ENCODE measurements at regions not wholly inside any gene's neighbourhood (a gene's known extent, or its start where the extent isn't known, plus 50 kb on each side); places are given as distances from the start of the nearest gene placed in this dataset.

DNA sequence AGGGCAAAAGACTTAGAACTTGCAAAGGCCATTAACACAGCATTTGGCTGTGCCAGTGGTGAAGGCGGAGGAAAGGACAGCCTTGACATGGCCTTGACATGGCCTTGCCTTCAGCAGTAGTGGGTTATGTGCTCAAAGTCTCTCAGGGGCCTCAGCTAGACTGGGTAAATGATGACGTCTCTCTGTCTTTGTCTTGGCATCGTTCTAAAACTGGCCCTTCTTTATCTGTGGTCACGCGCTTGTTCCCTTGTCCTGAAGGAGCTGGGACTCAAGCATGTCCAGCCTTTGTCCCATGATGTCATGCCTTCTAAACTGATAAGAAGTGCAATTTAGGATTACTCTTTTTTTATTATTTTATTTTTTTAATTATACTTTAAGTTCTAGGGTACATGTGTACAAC is 88.7 kb upstream of the ATP10B start:
- DNase-seq: no peak

DNA sequence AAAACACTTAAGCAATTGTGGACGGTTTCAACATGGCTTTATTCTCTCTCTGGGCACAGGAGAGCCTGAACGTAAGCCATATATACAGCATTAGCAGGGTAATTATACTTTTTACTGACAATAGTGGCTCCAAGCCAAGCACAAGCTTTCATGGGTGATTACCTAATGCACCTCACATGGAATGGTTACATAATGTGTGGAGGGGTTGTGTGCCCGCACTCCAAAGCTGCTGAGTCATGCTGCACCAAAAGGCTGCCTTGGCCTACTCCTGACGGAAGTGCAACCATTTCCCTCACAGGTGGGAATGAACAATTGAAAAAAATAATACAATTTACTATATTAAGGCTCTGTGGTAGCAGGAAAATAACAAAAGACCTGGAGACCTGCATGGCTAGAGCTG is 86.5 kb upstream of the ATP10B start:
- DNase-seq: no peak

DNA sequence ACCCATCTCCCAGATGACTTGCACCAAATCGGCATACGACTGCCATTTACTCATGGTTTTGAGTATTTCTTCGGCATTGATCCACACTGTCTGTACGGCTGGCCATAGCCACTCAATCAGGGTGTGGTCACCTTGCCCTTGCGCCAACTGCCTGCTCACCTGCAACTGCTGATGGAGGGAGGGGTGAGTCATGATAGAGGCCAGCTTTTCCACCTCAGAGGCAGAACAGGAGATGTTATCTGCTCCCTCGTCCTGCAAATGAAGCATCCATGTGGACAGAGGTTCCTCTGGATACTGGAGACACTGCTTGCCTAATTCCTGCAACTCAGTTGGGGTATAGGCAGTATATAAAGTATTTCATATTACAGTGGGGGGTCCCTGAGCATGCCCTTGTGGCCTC is 85.6 kb upstream of the ATP10B start:
- no peak for DNase-seq

DNA sequence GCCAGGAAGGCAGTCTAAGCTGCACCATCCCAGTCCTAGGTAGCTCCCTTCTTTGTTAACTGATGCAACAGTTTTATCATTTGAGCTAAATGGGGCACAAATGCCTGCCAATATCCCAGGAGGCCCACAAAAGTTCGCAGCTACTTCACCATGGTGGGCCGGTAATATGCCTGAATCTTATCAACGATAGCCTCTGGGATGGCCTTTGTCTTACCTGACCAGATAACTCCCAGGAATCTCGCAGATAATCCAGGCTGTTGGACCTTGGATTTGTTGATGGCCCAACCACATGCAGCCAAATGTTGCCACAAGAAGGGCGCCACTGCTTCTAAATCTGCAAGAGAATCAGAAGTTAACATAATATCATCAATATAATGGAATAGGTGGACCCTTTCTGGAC is 83.8 kb upstream of the ATP10B start:
- DNase-seq: no peak

DNA sequence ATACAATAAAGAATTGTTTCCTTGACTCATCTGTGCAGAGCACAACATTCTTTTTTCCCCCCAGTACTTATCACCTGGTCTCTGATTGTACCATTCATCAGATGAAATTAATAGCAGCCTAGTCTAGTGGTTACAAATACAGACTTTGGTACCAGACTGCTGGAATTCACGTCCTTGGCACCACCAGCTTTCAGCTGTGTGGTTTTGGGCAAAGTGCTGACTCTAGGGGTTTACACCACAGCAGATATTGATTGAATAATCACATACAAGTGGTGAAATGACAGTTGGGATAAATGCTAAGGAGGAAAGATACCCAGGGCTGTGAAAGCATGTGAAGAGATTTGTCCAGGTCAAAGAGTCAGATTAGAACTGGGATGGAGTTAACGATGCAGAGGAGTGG is 79.3 kb upstream of the ATP10B start:
- DNase-seq: no peak

DNA sequence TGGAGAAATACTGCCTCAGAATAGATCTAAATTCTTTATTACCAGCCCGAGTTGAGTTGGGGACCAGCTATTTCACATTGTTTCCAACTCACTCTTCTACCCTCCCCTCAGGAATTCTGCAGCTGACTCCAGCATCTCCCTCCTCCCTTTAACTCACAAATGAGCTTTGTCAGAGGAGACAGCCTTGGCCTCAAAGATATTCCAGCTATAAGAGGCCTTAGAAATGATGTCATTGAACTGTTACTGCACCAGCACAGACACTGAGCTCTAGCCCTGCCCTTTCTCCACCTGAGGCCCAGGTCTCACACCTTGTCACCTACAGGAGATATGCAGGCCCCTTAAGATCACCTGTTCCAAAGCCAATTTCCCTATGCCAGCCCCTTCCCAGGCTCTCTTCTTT is 78.4 kb upstream of the ATP10B start:
- DNase-seq: no peak

DNA sequence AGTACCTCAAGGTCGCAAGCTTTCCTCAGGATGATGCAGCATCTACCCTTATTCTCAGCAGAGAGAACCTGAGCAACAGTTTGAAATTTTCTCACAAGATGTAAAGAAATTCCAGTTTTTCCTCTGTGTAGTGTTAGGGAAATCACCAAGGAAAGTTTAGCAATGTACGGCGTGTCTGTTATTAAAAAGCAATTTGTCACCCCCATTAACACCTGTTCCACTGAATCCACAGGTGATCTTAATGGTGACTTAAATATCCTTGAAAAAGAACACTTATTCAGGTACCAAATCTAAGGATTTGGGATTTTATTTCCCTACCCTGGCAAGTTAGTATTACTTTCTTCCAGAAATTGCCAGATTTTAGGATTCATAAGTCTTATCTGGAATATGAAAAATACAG is 77.9 kb upstream of the ATP10B start:
- DNase-seq: no peak

DNA sequence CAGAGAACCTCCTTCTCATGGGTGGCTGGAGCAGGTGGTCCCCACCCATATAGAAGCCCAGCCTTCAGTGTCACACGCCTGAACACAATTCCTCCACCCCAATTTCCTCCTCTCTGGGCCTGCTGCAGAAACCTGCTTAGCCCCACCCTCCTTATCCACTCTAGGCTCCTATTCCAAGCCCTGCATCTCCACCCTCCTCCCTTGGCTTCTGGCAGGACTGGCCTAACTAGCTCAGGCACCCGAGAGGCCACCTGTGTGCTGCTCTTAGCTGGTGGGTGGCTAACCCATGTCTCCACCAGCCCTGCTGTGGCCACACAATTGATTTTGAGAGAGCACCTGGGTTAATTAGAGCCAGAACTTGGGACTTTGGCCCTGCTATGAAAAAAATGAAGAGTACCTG is 77.3 kb upstream of the ATP10B start:
- DNase-seq: no peak

DNA sequence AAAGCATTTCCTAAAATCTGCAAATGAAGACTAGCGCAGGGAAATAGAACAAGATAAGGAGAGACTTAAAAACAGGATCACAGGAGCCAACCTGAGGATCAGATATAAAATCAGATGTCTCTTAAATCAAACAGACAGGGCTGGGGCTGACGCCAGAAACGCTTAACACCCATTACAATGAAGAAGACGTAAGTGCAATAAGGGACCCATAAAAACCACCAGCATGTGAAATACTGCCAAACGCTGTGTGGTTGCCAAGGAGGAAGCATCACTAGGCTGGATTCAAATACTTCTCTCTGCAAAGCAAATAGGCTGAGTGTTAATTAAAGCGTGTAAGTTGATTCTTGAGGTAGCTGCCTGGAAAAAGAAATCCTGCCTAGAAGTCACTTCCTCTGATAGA is 74.4 kb upstream of the ATP10B start:
- no peak for DNase-seq

DNA sequence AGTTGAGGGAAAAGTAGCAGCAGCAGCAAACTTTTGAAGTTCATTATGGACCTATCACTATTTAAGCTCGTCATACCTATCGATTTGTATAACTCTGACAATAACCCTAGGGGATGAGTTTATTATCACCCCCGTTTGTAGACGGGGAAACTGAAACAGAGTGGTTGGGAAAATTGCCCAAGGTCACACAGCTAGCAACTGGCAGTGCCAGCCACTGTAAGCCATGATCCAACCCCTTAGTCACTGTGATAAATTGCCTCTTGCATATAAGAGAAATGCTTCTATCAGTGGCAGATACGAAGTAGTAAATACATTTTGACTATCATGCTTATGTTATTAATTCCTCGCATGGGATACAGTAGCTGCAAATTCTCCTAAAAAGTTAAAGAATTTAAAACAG is 73.3 kb upstream of the ATP10B start:
- DNase-seq: no peak

DNA sequence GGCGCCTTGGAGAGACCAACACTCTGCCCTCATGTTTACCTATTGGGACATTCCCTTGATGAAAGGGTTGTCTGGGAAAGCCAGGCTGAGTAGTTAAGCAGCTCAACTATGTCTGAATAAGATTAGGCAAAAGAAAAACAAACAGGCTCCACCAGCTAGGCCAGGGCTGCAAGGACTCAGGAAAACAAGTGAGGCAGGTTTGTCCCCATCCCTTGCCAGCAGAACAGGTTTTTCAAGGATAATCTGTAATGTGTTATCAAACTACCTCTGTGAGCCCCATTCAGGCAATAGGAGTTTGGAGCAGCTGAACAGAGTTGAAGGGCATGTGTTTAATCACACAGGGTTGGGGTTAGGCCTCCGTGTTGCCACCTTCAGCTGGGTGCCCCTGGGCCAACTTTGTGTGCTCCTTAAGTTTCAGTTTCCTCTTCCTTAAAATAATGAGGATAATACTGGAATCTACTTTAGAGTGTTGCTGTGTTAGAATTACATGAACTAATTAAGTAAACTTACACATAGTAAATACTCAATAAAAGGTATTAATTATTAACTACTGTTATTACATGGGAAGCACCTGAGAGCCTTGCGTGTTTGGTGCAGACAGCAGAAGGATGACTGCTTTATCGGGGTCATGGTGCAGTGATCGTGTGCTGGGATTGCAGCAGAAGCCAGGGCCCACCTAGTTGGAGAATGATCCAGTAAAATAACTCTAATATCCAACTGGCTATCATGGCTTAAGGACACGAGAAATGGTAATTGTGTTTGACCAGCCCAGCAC is 72.1 kb upstream of the ATP10B start:
- DNase-seq: no peak

DNA sequence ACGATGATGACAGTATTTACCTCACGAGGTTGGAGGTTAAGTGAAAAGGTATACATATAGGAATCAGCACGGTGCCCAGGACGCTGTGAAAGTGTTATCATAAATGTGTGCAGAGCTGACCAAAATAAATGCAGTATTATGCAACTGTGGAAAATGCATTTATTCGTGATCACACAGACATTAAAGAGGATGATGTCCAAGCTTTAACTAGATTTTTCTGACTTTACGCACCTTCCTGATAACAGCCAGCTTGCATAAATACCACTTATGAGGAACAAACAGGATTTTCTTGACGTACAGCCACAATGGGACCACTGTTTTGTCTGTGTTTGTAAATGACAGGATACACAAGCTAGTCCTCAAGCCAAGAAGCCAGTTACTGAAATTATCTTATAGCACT is 71.4 kb upstream of the ATP10B start:
- no peak for DNase-seq

DNA sequence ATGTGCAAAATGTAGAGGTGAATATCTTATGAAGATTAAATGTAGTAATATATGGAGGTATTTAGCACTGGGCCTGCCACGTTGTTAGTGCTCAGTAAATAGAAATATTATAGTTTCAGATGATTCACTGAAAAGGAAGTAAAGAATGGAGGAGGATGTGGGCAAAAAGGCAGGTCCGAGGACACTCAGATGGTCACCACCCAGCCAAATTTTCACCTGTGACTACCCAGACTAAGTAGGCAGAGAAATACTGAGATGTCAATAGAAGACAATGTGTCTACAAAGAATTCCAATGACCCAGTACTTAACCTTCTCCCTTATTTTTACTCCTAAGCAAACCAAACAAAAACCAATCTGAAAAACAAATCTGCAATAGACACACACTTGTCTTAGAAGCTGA is 70.3 kb upstream of the ATP10B start:
- no peak for DNase-seq

DNA sequence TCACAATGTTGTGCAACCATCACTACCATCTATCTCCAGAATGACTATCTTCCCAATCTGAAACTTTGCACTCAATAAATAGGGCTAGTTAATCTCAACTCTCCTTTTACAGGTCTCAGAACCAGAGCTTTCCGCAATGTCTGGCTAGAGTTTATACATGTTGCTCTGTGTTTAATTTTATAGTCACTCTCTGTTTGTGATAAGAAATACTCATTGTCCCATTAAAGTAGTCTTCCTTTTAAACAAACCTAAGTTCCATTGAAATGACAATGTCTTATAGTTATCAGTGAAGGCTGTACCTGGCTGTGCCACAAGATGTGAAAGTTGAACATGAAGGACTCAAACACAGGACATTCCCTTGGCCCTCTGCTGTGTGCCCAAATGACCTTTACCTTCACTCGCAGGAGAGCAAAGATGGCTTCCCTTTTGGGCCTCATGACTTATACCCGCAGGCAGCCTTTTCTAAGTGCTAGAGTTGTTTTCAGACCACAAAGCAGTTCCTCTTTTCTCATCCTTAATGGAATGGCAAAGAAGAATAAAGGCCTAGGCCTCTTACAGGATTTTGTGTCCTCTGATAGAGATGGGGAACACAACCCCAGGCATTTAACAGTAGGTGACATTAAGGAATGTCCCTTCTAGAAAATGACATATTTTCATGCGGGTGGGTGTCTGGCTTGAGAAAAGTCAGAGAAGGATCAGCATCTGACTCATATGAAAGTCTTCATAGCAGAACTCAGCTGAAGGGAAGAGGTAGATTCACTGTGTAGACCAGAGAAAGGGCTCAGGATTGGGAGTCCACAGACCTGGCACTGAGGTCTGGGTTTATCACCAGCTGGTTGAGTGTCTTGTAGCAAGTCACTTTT is 69.6 kb upstream of the ATP10B start:
- no peak for DNase-seq

DNA sequence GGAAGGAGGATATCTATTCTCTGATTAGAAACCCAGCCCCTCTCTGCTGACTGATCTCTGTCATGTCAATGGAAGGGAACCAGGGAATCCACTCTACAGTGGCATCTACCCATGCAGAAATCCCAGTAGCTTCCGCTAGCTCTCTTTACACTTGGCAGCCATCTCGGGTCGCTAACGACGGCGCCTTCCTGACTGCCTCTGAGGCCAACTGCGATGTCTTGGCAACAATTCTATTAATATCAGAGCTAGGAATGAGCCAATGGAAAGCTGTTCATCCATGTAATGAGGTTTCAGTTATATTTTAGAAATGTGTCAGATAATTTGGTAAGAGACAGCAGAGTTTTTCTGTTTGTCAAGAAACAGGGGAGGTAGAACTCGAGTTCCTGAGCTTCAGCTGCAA is 67.6 kb upstream of the ATP10B start:
- DNase-seq: no peak

DNA sequence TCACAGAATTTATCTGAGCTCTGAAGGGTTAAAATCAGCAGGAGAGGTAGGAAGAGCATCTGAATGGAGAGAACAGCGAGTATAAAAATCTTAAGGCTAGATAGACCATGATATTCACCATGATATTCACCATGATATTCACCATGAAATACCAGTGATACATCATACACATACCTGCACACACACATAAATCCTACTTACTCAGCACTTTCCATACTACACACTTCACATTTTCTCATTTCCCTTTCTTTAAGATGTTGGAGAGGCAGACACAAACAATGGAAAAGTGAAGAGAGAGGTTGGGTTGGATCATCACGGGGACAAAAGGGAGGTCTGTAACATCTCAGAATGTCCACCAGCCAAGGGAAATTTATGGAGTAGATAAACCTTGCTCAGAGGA is 66.4 kb upstream of the ATP10B start:
- no peak for DNase-seq

DNA sequence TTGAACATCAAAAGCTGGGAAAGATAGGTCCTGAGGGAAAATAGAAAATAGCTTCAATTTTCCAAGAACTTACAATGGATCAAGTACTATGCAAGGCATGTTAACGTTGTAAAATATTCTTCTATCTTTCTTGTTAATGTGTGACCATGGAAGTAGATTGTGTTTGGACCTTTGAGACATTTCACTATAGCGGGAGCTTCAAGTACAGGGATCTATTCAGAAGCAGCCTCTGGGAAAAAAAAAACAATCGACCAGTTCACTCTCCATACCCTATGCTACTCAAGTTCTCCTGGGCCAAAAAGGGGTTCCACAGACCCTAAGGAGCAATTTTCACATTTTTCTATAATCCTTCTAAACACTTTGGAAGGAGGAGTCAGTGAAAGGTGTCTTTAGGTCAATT is 54.1 kb upstream of the ATP10B start:
- DNase-seq: no peak

DNA sequence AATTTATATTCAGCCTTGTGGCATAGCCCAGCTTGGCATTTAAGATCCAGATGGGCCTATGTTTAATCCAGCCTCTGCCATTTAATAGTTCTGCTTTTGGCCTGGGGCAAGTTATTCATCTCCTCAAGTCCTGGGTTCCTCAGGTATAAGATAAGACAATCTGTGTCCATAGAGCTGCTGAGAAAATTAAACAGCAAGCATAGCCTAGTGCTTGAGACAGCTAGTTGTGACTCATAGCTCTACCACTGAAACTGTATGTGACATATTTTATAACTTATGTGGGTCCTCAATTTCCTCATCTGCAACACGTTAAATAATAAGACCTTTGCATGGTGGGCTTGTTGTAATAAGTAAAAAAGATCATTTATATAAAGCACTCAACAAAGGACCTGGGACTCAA is 53.3 kb upstream of the ATP10B start:
- no peak for DNase-seq

DNA sequence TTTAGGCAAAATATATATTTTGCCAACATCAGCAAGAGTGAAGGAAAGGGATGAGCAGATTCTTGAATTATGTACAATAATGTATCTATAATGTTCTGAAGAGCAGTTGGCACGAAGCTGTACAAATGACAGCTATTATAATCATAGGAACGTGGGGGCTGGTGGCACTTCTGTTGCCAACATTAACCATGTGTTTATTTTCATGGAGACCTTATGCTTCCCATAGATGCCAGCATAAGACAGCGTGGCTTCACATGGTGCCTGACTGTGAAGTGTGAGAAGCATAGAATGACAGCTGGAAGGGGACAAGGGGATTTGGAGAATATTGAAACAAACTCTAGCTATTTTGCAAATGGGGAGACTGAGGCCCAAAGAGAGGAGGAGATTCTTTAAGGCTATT is 52.6 kb upstream of the ATP10B start:
- DNase-seq: no peak

DNA sequence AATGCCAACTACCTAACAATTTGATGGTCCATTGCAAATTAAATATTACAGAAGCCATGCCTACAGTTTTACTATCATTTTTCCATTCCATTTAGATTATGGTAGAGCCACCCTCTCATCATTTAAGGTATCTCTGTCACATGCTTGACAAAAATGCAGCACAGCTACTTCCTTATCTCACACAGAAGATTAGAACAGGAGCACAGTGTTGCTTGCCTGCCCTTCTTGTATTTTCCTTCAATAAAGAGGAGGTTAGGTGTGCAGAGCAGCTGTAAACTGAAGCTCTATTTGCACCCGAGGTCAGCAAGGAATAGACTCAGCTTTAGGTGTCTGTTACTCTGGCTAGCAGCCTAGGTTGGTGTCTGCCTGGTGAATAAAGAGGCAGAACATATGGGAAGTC is 51.5 kb upstream of the ATP10B start:
- DNase-seq: no peak

DNA sequence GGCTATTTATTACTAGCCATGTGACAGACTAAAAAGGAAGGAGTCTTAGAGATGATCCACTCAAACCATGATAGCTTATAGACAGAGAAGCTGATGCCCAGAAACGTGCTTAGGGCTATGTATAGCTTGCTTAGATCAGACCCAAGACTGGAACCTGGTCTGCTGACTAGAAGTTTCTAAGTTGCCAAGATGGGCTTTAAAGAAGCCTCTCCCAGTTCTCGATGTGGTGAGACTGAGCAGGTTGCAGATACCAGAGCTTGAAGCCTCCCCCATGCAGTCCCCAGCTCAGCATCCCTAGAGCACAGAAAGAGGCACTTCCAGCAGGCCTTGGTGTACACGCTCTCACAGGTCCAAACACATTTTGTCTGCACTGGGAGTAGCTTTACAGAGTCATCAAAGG is 51.1 kb upstream of the ATP10B start:
- DNase-seq: no peak

Measured in fibroblast of skin of scalp (primary cell).